Fibroblast of skin of right biceps (primary cell): ENCODE measurements at regions not wholly inside any gene's neighbourhood (a gene's known extent, or its start where the extent isn't known, plus 50 kb on each side); places are given as distances from the start of the nearest gene placed in this dataset.
"Not testable (repeated sequence)": the region's sequence is repeated elsewhere in the genome, so short reads cannot be mapped to it uniquely, and the experiment has no call there.

ENCODE experiments used
- DNase-seq: peaks from one replicate; pipeline ENCODE4 v3.0.0-alpha.2; 2013

DNA sequence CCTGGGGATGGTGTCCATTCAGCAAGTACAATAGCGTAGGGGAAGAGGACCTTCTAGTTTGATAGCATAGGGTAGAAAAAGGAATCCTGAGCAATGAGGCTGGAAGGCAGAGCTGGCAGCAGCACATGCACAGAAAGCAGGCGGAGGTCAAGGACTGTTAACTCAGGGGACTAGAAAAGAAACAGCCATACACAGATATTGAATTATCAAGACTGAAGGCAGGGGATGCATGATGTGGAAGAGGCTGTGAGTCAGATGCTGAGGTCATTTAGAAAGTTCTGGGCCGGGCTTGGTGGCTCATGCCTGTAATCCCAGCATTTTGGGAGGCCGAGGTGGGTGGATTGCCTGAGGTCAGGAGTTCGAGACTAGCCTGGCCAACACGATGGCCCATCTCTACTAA is 65.6 kb downstream of the OPTC start:
- DNase-seq = peak; percentile 80

DNA sequence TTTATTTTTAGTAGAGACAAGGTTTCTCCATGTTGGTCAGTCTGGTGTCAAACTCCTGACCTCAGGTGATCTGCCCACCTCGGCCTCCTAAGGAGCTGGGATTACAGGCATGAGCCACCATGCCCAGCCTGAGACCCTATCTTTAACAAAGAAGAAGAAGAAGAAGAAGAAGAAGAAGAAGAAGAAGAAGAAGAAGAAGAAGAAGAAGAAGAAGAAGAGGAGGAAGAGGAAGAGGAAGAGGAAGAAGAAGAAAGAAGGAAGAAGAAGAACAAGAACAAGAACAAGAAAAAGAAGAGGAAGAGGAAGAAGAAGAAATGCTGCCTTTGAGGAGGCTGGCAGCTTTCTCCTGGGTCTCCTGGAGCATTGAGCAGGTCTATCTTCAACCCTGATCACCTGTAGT is 64.9 kb upstream of the ATP2B4 start:
- not testable (repeated sequence) for DNase-seq

DNA sequence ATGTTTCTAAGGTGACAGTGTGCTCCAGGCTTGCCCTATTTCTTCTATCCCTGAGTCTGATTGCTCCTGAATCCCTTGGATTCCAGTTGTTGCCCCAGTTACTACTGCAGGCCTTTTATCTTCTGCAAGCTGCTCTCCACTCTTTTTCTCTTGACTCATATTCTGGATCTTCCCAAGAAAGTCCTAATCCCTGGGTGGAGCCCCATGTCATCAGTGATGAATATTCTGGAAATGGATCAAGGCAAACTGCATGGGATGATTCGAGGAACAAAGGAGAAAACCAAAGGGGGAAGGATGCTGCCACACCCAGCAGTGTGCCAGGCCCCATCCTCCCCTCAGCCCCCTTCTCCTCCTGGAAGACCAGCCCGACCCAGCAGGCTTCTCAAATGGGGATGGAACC is 63.3 kb upstream of the ATP2B4 start:
- DNase-seq = peak; percentile 60

DNA sequence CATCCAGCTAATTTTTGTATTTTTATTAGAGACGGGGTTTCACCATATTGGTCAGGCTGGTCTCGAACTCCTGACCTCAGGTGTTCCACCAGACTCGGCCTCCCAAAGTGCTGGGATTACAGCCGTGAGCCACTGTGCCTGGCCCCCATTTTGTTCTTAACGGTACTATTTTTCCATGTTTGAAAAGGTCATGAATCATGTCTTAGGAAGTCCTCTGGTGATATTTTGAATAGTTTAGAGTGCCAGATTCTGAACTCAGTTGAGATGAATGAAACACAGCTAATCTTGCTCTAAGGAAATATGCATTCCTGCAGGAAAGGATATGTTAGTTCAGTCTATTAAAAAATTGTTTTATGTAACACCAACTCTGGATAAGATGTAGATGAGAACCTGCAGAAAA is 62.6 kb upstream of the ATP2B4 start:
- peak; percentile 66 for DNase-seq

DNA sequence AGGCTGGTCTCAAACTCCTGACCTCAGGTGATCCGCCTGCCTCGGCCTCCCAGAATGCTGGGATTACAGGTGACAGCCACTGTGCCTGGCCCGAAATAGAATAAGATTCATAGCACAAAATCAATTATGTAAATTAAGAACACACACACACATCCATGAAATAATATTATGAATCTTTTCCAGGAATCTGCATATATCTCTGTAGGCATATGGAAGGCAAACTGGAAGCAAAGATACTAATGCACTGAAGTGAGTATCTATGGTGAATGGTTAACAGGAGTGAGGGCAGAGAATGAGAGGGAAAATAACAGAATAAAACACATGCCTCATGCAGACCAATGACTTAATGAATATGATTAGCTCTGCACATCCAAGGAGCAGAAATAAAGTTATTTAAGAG is 61.6 kb upstream of the ATP2B4 start:
- DNase-seq = no peak

DNA sequence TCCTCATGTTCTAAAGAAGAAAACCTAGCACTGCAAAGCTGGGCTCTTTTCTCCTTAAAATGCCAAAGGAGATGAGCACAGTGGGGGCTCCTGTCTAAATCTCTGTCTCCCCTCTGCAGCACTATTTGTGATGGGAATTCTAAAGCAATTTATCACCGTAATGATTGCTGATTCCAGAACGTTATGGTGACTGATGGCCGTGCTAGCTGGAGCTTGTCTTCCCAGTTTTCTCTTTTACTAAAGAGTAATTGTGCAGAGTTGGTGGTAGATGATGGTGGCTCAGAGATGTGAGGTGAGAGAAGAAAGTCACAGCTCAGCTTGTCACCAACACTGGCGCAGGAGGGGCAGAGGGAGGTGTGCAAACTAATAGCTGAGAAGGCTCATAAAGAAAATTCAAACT is 60.7 kb upstream of the ATP2B4 start:
- DNase-seq = no peak

DNA sequence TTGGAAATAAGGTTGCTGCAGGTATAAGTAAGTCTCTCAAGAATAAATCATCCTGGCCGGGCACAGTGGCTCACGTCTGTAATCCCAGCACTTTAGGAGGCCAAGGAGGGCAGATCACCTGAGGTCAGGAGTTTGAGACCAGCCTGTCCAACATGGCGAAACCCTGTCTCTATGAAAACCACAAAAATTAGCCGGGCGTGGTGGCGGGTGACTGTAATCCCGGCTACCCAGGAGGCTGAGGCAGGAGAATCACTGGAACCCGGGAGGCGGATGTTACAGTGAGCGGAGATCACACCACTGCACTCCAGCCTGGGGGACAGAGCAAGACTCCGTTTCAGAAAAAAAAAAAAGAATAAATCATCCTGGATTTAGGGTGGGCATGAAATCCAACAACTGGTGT is 59.7 kb upstream of the ATP2B4 start:
- DNase-seq = not testable (repeated sequence)

DNA sequence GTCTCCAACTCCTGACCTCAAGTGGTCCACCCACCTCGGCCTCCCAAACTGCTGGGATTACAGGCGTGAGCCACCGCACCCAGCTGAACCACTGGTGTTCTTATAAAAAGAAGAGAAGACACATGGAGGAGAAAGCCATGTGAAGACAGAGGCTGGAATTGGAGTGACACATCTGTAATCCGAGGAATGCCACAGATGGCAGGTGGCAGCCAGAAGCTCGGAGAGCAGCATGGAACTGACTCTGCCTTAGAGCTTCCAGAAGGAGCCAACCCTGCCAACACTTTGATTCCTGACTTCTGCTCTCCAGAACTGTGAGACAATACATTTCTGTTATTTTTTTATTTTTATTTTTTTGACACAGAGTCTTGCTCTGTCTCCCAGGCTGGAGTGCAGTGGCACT is 59.0 kb upstream of the ATP2B4 start:
- DNase-seq = no peak

DNA sequence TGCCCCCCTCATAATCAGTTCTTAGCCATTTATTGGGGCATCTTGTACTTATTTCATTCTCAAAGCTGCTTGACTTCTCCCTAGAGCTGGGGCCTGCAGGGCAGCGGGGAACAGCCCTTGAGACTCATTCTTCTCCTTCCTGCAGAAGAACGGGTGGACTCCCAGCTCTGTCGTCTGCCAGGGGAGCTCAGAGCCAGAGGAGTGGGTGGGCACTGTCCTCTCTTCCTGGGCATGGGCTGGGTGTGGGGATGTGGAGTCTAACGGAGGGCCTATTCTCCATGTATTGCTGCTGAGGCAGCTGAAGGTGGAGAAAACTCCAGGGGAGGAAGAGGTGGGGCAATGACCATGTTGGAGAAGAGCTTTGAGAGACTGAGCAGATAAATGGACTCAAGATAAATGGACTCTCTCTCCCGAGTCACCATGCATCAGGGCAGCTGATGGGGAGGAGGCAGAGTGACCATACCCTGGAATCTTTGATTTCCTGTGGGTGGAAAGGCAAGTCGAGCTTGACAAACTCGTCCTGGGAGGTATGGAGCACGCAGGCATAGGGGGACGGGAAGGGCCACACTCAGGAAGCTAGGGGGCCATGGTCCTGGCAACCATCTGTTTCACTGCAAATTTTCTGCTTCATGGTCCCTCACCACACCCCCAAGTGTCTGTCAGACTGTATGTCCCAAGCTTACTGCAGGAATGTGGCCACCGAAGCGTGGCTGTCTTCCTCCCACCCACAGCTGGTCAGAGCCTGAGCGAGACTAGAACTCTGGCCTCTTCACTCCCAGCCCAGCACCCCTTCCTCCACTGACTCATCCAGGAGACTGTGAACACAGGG is 56.9 kb upstream of the ATP2B4 start:
- no peak for DNase-seq

DNA sequence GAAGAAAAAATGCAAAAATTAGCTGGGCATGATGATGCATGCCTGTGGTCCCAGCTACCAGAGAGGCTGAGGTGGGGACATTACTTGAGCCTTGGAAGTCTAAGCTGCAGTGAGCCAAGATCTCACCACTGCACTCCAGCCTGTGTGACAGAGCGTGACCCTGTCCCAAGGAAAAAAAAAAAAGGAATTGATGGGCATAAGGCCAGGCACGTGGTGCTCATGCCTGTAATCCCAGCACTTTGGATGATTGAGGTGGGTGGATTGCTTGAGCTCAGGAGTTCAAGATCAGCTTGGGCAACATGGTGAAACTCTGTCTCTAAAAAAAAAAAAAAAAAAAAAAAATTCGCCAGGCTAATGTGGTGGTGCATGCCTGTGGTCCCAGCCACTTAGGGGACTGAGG is 55.8 kb upstream of the ATP2B4 start:
- no peak for DNase-seq

DNA sequence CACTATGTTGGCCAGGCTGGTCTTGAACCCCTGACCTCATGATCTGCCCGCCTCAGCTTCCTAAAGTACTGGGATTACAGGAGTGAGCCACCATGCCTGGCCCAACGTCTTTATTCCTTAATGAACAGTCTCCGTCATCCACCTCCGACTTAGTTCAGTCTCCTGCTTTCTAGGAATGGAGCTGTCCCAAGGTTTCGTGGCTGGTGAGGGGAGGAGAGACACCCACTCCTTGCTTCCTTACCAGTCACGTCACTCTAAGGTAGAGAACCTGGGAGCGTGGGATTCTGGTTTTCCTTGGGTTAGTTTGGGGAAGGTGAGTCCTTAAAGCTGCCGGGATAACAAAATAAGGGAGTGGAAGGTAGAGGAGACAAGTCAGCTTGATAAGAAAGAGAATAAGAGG is 55.0 kb upstream of the ATP2B4 start:
- no peak for DNase-seq

DNA sequence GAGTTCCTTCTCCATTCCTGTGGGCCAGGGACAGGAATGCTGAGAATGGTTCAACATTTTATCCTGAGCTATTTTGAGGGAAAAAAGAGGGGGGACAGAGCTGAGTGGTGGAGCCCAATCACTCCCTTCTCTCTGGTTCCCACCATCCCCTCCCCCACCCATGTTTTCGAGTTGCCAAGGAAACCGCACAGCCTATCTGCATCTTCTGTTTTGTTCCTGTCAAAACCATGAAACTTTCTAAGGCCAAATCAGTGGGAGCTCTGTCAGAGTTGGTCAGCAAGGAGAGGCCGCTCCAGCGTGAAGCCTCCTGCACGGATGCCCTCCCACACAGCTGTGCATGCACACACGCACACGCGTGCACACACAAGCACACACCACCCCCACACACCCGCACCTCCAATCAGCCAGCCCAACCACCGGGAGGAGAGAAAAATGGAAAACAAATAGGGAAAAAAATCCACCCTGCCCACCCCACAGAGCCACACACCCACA is 54.5 kb upstream of the ATP2B4 start:
- peak; percentile 80 for DNase-seq

DNA sequence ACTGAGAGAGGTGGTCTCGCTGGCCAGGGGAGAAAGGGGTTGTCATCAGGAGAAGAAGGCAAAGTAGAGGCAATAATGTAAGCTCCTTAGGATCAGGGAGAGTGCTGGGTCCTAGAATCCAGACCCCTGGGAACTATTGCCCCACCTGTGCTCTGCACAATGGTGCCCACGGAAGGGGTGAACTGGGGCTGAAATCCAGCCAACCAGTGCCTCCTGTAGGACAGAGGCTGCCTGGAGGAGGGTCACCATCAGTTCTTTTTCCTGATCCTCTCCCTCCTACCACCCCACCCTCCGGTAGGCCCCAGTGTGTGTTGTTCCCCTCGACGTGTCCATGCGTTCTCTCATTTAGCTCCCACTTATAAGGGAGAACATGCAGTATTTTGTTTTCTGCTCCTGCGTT is 52.9 kb upstream of the ATP2B4 start:
- DNase-seq = no peak
